ENCODE measurements at regions not wholly inside any gene's neighbourhood (a gene's known extent, or its start where the extent isn't known, plus 50 kb on each side); places are given as distances from the start of the nearest gene placed in this dataset.
"Not testable (repeated sequence)": the region's sequence is repeated elsewhere in the genome, so short reads cannot be mapped to it uniquely, and the experiment has no call there.

GRCh38 chr9:129313331-129313955 lies 135.4 kb upstream of the IER5L start:
- no peak for DNase-seq (ENCODE audit: low read depth)

DNA sequence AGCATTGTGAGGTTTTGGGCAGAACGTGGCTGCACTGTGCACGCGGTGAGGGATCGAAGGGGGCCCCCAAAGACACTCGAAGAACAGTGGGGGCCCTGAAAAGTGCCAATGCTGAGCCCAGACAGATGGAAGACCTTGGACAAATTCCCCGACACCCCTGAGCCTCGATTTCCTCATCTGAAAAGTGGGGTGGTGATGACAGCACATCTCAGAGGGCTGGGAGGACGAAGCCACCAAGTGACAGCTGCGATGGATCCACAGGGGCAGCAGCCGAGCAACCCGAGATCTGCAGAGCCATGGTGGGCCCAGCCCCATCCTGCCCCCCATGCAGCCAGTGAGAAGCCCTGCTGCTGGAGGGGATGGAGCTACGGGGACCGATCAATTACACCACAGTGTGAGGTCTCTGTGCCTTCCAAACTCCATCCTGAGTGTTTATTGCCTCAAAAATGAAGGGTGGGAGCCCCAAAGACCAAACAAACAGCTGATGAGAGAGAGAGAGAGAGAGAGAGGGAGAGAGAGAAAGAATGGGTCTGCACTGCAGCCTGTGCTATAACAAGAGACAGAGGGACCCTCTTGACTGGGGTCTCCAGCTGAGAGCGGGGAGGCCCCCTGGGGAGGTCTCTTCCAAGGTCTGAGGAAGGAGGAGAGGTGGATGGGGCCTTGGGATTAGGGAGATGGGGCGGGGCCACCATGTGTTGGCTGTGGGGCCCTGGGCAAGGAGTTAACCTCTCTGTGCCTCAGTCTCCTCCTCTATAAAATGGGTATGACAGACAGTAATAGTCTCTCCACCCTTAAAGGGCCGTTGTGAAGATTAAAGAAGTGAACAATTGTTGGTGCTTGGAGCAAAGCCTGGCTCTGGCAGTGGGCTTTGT lies 134.4 kb upstream of the IER5L start:
- no peak for DNase-seq (ENCODE audit: low read depth)

GRCh38 chr9:129311643-129312042 lies 133.6 kb upstream of the IER5L start:
- no peak for DNase-seq (ENCODE audit: low read depth)

DNA sequence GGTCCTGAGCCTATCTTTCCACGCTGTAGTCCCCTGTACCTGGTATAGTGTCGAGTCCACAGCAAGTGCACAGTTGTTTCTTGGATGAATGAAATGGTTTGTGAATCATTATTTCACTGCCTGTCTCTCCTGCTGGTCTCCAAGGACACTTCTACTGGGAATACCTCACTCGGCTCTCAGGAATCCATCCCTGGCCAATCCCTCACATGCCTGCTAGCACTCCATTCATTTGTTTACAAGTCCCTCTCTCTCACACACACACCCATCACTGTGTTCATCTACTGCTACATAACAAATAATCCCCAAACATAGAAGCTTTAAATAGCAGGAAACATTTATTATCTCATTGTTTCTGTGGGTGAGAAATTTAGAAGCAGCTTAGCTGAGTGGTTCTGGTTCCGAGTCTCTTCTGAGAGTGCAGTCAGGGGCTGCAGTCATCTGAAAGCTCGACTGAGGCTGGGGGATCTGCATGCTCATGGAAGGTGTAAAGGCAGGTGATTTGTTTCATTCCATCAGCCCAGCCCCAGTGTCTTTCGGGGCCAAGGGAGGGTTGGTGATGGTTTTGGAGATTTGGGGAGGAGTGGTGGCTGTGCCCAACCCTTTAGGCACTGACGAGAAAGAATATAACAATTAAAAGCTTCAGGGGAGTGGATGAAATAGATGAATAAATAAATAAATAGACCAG lies 132.7 kb upstream of the IER5L start:
- no peak for DNase-seq (ENCODE audit: low read depth)

DNA sequence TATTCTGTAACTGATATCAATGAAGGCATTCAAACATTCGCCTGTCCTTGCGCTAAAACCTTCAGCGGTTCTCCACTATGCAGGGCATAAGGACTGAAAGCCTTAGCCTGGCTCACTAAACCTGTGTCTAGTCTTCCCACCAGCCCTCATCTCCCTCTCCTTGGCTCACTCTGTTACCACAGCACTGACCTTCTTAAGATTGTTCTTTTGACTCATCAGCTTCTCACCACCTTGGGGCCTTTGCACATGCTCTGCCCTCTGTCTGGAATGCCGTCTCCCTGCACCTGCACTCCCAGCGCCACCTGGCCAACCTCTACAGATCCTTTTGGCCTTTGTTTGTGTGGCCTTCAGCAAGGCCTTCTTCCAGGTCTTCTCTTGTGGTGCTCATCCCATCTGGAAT lies 131.8 kb upstream of the IER5L start:
- DNase-seq (ENCODE audit: low read depth) = no peak

- DNase-seq (ENCODE audit: low read depth) = no peak
These were observed 131.0 kb upstream of the IER5L start for GRCh38 chr9:129309041-129309430.

DNA sequence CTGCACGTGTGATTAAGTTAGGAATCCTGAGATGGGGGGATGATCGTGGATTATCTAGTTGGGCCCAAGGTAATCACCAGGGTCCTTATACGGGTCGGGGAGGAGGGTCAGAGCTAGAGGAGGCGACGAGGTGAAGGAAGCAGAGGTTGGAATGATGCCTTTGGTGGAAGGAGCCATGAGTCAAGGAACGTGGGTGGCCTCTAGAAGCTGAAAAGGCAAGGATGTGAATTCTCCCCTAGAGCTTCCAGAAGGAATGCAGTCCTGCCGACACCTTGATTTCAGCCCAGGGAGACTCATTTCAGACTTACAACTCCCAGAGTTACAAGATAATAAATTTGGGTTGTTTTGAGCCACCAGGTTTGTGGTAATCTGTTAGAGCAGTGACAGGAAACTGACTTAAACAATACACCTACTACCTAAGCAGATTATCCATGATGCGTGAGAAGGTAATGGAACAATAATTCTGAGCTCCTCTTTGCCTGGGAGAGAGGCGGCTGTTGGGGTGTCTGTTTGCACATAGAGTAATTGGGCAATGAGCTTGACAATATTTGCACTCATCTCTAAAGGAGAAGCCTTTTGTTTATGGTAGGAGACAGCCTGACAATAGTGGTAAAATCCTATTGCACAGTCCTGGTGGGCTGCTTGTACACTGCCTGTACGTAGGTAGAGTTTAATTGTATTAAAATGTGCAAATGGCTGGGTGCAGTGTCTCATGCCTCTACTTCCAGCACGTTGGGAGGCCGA lies 129.3 kb upstream of the IER5L start:
- DNase-seq (ENCODE audit: low read depth) = no peak

GRCh38 chr9:129306318-129306973 lies 128.4 kb upstream of the IER5L start:
- no peak for DNase-seq (ENCODE audit: low read depth)

DNA sequence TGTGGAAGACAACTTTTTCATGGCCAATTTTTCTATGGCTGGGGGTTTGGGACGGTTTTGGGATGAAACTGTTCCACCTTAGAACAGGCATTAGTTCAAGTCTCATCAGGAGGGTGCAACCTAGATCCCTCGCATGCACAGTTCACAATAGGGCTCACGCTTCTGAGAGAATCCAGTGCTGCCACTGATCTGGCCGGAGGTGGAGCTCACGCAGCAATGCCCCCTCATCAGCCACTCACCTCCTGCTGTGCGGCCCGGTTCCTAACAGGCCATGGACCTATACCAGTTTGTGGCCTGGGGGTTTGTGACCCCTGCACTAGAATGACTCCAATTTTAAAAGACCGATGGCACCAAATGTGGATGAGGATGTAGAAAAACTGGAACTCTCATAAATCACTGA lies 127.2 kb upstream of the IER5L start:
- no peak for DNase-seq (ENCODE audit: low read depth)

- no peak for DNase-seq (ENCODE audit: low read depth)
These were observed 123.9 kb upstream of the IER5L start for GRCh38 chr9:129301941-129302340.

DNA sequence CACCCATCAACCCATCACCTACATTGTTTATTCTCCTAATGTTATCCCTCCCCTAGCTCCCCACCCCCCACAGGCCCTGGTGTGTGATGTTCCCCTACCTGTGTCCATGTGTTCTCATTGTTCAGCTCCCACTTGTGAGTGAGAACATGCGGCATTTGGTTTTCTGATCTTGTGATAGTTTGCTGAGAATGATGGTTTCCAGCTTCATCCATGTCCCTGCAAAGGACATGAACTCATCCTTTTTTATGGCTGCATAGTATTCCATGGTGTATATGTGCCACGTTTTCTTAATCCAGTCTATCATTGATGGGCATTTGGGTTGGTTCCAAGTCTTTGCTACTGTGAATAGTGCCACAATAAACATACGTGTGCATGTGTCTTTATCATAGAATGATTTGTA lies 118.1 kb upstream of the IER5L start:
- DNase-seq (ENCODE audit: low read depth) = not testable (repeated sequence)

DNA sequence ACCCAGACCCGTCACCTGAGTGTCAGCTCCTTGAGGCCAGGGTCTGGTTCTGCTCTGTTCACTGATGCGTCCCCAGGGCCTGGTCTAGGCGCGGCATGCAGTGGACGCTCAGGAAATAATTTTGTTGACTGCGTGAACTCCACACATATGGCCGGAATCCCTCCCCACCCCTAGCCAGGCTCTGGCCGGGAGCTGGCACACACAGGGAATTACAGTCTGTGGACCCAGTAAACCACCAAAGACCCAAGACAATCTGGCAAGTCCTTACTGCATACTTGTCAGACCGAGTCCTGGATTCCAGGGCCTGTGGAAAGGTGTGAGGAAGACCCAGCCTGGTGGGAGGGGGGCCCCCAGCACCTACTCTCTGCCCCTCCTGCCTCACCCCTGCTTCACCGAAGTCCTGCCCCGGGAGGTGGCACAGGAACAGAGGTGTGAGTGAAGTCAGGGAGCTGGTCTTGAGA lies 113.0 kb upstream of the IER5L start:
- no peak for DNase-seq (ENCODE audit: low read depth)

DNA sequence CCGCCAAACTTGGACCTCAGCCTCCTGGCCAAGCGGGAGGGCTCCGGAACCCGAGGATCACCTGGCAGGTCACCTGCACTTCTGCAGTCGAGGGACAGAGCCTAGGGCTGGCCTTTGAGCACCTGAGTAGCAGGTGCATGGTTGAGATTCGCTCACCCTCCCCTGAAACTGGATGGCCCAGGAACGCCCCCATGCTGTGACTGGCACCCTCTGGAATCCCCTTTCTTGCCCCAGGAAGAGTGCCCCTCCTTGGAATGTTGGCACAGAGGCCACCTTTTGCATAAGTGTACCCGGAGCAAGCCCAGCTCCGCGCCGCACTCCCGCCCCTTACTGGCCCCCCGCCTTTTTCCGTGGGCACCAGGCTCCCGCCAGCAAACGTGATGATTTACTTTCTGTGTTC lies 112.5 kb upstream of the IER5L start:
- DNase-seq (ENCODE audit: low read depth) = no peak

GRCh38 chr9:129289883-129290282 lies 111.8 kb upstream of the IER5L start:
- no peak for DNase-seq (ENCODE audit: low read depth)

- no peak for DNase-seq (ENCODE audit: low read depth)
These were observed 111.2 kb upstream of the IER5L start for GRCh38 chr9:129289131-129289731.

DNA sequence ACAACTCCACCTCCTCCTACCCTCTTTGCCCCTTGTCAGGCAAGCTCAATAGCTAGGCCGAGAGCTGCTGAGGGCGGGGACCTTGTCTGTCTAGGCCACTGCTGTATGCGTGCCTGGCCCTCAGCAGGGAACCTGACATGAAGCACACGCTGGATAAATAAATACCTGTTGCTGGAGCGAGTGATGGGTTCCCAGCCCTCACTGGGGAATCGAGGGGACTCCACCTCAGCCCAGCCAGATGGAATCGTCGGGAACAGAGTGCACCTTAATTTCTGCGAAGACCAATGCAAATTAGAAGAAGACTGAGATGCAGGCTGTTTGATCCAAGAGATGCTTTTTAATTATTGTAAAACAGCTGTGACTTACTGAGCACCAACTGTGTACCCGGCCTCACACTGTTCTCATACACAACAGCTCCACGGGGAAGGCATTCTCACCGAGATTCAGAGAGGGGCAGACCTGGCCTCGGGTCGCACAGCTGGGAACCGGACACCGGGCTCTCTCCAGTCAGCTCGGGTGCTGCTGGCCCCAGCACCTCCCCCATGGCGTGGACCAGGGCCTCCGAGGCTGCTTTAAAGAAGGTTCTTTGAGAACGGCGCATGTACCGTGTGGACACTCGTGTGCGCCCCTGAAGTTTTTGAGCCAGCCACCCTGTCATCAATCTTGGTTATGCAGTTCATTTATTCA lies 109.7 kb upstream of the IER5L start:
- no peak for DNase-seq (ENCODE audit: low read depth)

DNA sequence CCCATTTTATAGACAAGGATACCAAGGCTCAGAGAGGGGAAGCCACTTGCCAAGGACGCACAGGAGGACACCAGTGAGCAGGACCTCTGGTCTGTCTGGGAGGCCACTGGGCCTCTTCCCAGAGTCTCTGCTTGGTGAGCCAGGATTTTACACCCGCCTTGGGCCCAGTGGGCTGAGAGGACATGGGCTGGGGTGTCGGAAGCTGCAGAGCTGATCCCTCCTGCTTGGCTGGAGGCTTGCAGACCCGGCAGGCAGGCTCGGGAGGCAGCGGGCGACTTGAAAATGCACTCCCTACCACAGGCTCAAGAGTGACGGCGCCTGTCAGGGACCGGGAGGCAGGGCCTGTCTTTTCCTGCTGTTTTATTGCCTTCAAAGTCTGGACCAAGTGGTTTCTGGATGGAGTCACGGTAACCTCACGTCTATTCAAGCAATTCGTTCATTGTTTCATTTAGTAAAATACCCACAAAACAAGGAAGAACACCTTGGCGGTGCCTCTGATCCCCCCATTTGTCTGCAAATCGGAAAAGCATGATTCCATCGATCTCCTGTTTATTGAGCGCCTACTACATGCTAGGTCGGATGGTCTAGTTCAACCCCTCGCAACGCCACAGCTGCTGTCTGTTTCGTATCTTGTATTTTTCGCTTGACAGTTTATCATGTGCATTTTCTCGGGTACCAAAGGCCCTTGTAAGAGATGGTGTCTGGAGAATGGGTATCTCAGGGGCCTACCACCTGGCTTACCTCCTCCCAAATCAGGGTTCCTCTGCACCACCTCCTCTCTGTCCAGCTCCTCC lies 108.1 kb upstream of the IER5L start:
- DNase-seq (ENCODE audit: low read depth) = no peak

- DNase-seq (ENCODE audit: low read depth) = no peak
These were observed 107.3 kb upstream of the IER5L start for GRCh38 chr9:129285382-129285781.

GRCh38 chr9:129284607-129285291 lies 106.7 kb upstream of the IER5L start:
- DNase-seq (ENCODE audit: low read depth) = no peak

All from activated T-helper 1 cell treated with Interleukin-2 at 50 U/mL for 16 hours (primary cell).